Cardiac fibroblast (primary cell): ENCODE measurements at regions not wholly inside any gene's neighbourhood (a gene's known extent, or its start where the extent isn't known, plus 50 kb on each side); places are given as distances from the start of the nearest gene placed in this dataset.

Source experiments
- DNase-seq, 2 donors: peaks; one replicate each; pipeline versions ENCODE4 v3.0.0 to v3.0.0-alpha.2; 2010; ENCODE audit warnings: low read depth in 2 of 2
- H3K4me3 ChIP-seq, 2 donors: replicated peaks in 1 of 2; 1 replicate in 1 of 2; 2 replicates in 1 of 2; pipeline ENCODE4 v1.5.1; 2011; ENCODE audit warnings: low read depth in 2 of 2, low read length in 2 of 2, mild to moderate bottlenecking in 2 of 2, moderate library complexity in 1 of 2
- TF ChIP-seq, protein P1 (sequence below): IDR thresholded peaks from one replicate; pipeline ENCODE4 v1.5.1; 2011; ENCODE audit warnings: low read depth, mild to moderate bottlenecking, low read length, inconsistent platforms

GRCh38 chr18:50472941-50473340 is 86.9 kb upstream of the MAPK4 start:
- no peak for DNase-seq
- TF ChIP-seq, protein P1, sequence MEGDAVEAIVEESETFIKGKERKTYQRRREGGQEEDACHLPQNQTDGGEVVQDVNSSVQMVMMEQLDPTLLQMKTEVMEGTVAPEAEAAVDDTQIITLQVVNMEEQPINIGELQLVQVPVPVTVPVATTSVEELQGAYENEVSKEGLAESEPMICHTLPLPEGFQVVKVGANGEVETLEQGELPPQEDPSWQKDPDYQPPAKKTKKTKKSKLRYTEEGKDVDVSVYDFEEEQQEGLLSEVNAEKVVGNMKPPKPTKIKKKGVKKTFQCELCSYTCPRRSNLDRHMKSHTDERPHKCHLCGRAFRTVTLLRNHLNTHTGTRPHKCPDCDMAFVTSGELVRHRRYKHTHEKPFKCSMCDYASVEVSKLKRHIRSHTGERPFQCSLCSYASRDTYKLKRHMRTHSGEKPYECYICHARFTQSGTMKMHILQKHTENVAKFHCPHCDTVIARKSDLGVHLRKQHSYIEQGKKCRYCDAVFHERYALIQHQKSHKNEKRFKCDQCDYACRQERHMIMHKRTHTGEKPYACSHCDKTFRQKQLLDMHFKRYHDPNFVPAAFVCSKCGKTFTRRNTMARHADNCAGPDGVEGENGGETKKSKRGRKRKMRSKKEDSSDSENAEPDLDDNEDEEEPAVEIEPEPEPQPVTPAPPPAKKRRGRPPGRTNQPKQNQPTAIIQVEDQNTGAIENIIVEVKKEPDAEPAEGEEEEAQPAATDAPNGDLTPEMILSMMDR = no peak
- H3K4me3 ChIP-seq = no peak overlapping the region

DNA sequence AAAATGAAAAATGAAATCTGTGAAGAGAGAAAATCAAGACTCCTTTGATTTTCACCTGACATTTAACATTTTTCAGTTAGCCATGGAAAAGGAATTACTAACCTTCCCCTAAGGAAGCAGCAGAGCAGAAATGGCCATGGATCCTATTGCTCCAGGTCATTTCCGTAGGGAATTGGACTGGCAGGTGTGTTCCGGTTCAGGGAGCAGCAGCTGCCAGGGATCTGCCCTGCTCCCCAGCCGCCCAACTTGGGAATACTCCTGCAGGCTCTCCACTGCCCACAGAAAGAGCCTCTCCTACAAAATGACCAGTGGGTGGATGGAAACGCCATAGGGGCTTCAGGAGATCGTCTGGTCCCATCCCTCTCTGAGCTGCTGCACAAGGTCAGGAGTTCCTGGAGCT is 86.0 kb upstream of the MAPK4 start:
- DNase-seq = no peak
- no peak overlapping the region for H3K4me3 ChIP-seq
- TF ChIP-seq, protein P1 = no peak

DNA sequence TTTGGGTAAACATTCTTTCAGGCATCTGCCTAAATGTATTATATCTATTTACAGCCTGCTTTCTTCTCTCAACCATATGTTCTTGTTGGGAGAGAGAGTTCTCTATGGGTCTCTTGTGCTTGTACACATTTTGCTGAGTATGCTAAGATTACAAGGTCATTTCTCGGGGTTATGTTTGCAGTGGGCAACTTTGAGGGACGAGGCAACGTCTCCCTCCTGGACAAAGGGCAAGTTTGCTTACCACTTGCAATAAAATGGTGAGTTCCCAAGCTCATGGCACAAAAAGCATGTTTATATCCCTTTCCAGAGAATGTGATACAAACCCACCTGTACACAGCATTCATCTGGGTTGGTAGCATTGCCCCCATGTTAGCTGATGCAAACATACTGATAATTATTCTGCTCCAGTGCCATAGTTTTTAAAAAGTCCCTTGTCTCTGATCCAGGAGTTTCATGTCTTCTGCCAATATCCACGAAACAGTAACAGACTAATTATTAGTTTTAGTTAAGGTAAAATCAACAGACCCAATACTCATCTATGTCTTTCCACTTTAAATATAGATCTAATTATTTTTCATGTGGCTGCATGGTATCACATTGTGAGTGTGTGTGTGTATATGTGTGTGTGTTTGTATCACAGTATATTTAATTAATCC is 84.2 kb upstream of the MAPK4 start:
- no peak for DNase-seq
- H3K4me3 ChIP-seq = no peak overlapping the region
- TF ChIP-seq, protein P1 = no peak

GRCh38 chr18:50492097-50492496 is 67.8 kb upstream of the MAPK4 start:
- no peak overlapping the region for H3K4me3 ChIP-seq
- DNase-seq = no peak
- TF ChIP-seq, protein P1 = no peak

GRCh38 chr18:50494569-50494968 is 65.3 kb upstream of the MAPK4 start:
- H3K4me3 ChIP-seq = no peak overlapping the region
- TF ChIP-seq, protein P1 = no peak
- peak in 1 of 2 donors; percentile 23 for DNase-seq

DNA sequence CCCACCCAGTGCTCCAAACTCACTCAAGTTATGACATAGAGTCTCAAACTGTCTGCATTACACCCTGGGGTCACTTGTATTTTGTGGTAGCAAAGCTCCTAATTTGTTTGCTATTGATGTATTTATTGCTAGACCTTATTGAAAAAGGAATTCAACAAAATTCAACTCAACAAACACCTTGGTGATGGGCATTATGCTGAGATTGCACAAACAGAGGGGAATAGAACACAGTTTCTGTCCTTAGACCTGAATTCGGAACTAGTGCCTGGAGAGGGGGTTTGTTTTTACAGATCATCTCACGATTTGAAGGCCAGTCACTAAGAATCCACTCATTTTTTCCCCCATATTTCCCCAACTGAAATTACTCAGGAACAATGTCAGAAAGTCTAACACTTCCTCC is 53.5 kb upstream of the MAPK4 start:
- DNase-seq = no peak
- TF ChIP-seq, protein P1 = no peak

DNA sequence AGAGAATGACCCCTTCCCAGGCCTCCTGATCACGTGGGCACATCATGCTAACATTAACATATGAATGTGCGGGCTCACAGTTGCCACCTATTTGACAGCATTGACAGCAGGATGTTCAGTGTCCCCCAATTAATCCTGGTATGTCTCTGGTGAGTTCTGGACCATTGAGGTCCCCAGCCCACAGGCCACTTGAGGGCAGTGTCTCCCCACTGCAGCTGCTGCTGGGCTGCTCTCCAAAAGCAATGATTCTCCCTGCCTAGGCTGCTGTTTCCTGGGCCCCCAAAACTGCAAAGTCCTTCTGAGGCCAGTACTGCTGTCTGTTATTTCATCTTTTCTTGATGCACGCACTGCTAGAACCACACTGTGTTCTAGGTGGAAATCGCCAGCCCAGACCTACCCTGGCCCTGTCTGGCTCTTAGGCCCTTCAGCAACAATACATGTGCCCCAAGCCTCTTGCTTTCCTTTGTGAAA is 52.7 kb upstream of the MAPK4 start:
- TF ChIP-seq, protein P1 = peak; percentile 63
- peak; percentile 19 to 46 for DNase-seq
- H3K4me3 ChIP-seq = no peak overlapping the region

More for the DNA sequence above, 53.5 kb upstream of the MAPK4 start:
- no peak overlapping the region for H3K4me3 ChIP-seq
